SU-DHL-6 (cell line): ENCODE measurements at regions not wholly inside any gene's neighbourhood (a gene's known extent, or its start where the extent isn't known, plus 50 kb on each side); places are given as distances from the start of the nearest gene placed in this dataset.
A peak's percentile ranks its signal among the peaks of the same experiment; 100 is the strongest.

ENCODE experiments used
- CTCF ChIP-seq: fragments of 200-600 bp; sonication (generic); IDR thresholded peaks from one replicate; pipeline ENCODE4 v1.5.1; 2017; ENCODE audit warnings: antibody characterized with exemption, mild to moderate bottlenecking, low read length, moderate library complexity; ENCODE audit not compliant: insufficient read depth, poor library complexity, severe bottlenecking
- EZH2phosphoT487 ChIP-seq: fragments of 200-600 bp; sonication (generic), shearing (Covaris generic); conservative IDR thresholded peaks from 2 replicates; pipeline ENCODE4 v1.6.1; 2018; ENCODE audit warnings: mild to moderate bottlenecking, antibody characterized with exemption, low read length, moderate library complexity, mixed read lengths

GRCh38 chr12:97404543-97404942, 58.1 kb upstream of the RMST start:
- peak; percentile 44 for TF ChIP-seq CTCF
- TF ChIP-seq EZH2phosphoT487 = no peak
